GM19351 (cell line): ENCODE measurements at regions not wholly inside any gene's neighbourhood (a gene's known extent, or its start where the extent isn't known, plus 50 kb on each side); places are given as distances from the start of the nearest gene placed in this dataset.

ENCODE experiments used
- ATAC-seq: cut with Tn5 transposase; IDR thresholded peaks from one replicate; pipeline ENCODE4 v1.9.1; 2021; ENCODE audit warnings: mild to moderate bottlenecking, moderate library complexity; ENCODE audit not compliant: unreplicated experiment

DNA sequence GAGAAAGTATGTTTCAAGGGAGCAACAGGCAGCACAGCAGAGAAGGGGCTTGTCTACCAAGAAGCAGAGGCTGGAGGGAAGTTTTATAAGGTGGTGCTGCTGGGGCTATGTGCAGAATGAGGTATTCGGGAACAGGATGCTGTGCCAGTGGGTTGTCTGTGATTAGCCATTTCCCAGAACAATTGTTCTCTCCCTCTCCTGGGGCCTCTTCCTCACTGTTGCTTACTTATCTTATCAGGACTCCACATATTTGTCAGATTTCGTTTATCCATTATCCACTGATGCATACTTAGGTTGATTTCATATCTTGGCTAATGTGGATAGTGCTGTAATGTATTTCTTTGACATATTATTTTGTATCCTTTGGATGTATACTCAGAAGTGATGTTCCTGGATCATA is 195.1 kb upstream of the RTL1 start:
- ATAC-seq, result no peak

DNA sequence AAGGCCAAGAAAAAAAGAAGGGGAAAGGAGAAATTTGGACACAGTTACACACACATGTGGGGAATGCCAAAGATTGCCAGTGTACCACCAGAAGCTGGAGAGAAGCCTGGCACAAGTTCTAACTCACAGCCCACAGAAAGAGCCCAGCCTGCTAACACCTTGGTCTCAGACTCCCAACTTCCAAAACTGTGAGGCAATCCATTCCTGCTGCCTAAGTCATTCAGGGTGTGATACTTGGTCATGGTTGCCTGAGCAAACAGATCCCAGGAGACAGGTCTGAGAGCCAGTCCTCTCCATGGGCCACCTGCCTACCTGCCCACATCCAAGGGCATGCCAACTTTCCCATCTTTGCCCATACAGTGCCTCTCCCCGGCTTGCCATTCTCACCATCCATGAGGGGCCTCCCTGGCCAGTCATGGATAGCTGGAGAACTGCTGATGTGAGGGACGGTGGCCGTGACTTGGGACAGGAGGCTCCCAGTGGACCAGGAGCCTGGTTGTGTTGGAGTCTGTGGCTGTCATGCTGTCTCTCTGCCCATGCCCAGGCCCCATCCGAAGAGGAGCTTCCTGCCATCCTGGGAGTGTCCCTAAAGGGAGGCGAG is 198.0 kb upstream of the RTL1 start:
- ATAC-seq, result no peak

DNA sequence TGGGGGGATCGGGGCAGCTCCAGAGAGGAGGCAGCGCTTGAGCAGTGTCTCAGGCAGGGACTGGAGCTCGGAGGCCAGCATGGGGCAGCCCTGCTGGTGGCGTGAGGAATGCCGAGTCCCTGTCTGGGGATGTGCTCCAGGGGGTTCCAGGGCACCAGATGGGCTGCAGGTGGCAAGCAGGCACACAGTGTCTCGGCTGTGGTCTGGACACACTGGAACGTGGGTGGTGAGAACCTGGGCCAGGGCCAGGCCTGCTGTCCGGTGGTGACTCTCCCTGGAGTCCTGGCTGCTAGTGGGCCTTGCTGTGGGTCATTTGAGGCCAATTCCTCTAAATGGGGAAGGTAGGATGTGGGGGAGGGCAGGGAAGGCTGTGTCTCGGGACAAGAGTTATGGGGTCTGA is 199.4 kb upstream of the RTL1 start:
- ATAC-seq, result no peak

DNA sequence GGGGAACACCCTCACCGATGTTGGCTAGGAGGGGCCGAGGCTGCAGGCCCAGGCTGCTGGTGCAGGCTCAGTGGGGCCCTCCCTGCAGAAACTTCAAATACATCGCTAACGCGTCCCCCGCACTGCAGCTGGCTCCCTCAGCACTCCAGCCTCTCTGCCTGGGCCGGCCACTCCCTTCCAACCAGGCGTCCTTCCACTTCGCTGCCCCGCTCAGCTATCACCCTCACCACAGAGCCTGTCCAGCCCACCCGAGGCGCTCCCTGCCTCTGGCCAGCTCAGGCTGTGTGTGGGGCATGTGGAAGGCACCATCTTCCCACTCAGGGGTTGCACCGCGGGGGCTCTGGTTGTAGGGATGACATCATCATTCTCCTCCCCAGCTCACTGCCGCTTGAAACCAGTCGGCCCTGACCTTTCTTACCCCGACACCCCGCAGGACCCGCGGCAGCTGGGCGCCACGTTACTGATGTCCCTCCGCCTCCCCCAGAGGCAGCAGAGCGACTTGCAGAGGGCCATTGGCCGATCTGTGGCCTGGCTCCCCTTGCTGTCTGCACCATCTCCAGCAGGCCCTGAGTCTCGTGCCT is 199.9 kb upstream of the RTL1 start:
- no peak for ATAC-seq

DNA sequence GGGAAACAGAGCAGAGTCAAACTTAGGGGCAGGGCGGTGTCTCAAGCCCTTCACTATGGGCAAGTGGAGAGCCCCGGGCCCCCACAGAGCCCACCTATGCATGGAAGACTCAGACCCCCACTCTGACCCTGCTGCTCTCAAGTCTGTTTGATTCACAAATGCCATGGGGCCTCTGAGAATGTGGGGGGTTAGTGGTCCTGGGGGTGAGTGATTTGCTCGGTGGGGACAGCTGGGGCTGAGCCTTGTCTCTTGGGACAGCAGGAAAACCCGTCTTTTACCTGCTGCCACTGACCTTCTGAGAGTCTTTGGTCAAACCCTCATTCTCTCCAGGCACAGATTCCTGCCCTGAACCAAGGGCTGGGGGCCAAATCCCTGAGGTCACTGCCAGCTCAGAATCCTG is 201.0 kb upstream of the RTL1 start:
- ATAC-seq, result no peak

DNA sequence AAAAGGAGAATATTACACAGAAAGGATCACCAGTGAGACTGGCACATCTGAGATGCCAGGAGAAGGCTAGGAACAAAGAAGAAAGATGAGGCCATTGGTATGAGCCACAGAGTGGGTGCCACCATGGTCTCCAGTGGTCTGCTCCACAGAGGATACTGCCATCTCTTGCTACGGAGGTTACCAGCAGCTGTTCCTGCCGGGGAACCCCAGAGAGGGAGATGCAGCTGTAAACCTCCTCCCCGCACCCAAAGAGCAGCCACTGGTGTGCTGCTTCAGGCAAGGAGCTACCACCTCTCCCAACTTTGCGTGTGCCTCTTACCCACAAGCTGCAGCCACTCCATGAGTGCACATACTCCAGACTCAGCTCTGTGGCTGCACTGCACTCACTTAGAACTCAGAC is 201.5 kb upstream of the RTL1 start:
- no peak for ATAC-seq

DNA sequence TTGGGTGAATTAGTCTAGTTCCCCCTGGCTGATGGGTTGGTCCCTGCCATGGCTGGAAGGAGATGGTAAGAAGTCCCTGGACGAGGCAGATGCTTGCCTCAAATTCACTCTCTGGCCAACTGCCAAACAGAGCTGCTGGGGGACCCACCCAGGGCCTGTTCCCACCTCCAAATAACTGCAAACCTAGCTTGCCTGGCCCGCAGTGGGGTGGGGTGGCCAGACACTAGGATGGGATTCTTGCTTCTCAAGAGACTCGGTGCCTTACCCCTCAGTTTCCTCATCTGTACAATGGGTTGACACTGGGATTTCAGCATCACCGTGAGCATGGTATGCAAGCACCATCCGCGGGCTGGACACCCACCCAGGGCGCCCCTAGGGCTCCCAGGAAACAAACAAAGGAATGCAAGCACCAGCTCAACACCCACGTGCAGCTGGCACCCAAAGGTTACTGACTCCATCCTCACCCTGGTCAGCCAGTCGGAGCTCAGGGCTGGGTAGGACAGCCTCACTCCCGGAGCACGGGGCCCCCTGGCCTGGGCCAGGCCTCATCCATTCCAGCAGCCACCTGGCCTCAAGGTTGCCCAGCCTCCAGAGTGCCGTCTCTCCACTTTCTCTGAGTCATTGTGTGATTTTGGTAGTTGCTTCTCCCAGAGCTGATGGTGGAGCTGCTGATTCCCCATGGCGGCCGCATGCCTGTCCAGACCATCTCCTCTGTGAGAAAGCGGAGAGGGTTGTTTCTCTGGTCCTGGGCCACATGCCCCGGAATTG is 205.2 kb upstream of the RTL1 start:
- ATAC-seq, result no peak

DNA sequence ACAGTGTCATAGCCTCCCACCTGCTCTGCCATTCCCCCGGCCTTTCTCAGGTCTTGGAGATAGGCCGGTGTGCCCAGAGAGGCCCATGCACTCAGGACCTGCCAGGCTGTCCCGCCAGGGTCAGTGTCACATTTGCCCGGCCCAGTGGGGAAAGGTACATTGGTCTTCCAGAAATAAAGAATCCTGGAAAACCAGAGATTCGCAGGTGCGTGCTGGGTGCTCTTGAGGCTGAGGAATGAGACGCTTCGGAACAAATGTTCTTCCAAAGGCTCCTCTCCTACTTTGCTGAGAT is 205.8 kb upstream of the RTL1 start:
- no peak for ATAC-seq

DNA sequence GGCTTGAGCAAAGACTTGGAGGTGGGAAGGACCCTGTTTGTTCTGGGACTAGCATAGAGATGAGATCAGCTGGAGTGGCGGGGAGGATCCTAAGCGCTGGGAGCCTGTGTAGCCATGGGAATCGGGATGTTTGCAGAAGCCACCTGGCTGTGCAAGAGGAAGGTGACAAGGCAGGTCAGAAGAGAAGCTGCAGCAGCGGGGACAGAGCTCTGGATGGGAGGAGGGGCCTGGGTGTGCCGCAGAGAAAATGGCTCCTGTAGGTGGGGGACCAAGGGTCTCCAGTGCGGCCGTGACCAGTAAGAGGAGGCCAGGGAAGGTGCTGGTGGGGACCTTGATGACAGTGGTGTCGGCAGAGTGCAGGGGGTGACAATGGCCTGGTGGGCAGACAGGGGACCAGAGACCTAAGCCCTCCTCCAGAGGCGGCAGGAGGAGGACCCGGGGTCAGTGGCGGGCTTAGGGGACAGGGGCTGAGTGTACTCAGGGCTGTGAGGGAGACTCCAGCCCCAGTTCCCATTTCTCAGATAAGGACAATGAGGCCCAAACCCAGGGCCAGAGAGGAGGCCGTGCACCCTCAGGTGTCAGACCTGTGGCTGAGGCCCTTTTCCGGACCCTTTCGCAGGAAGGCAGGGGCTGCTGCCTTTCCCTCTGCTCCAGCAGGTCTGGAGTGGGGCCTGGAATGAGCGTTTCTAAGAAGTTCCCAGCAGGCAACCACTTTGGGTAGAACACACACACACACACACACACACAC is 206.6 kb upstream of the RTL1 start:
- no peak for ATAC-seq

DNA sequence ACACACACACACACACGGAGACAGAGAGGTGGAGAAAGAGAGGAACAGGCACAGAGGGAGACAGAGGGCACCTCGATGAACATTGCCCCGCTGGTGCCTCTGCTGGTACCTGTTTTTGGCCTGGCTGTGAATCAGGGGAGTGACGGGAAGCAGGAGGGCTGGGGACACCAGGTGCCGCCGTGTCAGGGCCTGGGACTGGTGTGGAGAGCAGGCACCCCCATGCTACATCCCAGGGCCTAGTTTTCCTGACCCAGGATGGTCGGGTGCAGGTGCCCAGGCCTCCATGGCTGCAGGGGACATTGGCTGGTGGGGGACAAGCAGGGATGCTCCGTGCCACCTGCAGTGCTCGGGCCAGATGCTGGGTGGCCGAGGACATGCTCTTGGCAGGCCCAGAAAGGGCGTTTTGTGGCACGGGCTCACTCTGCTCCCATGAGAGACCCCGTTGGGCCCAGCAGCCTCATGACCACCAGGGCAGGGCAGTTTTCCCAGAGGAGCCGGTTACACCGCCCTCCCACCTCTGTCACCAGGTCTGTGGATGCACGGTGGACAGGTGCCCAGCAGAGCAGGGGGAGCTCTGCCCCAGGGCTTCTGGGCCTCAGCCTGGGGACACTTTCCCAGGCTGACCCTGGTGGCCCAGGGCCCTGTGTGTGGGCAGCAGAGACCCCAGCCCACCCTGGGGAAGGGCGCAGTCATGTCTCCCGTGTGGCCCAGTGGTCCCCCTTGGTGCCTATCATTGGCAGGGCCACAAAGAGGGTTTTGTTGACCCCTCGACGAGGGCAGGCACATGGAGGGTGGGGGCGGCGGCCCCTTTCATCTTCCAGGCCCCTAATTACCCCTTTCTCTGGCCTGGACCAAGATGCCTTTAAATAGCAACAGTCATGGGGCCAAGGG is 207.5 kb upstream of the RTL1 start:
- ATAC-seq, result no peak

DNA sequence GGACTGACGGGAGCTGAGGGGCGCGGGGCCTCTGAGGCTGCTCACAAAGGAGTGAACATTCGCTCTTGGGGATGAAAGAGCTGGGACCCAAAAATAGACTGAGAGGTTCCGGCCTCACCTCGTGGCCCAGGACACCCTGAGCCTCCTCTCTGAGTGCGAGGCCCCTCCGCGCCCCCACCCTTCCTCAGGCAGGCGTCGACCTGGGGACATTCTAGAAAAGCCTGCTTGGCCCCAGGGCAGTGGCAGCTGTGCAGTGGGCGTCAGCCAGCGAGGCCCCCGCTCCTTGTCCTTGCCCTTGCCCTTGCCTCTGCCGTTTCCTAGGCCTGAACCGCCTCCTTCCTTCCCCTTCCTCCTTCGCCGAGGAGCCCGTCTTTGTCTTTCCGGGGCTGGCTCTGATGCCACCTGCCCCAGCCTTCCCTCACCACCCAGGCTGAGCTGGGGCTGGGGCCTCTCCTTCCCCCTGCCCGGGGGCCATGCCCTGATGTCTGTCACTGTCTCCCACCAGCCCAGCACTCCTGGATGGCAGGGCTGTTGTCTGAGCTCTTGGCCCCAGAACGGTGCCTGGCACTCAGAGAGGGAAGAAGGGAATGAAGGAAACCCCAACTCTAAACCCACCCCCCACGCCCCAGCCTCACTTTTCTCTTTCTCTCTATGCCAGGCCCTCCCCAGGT is 208.2 kb upstream of the RTL1 start:
- ATAC-seq, result no peak

DNA sequence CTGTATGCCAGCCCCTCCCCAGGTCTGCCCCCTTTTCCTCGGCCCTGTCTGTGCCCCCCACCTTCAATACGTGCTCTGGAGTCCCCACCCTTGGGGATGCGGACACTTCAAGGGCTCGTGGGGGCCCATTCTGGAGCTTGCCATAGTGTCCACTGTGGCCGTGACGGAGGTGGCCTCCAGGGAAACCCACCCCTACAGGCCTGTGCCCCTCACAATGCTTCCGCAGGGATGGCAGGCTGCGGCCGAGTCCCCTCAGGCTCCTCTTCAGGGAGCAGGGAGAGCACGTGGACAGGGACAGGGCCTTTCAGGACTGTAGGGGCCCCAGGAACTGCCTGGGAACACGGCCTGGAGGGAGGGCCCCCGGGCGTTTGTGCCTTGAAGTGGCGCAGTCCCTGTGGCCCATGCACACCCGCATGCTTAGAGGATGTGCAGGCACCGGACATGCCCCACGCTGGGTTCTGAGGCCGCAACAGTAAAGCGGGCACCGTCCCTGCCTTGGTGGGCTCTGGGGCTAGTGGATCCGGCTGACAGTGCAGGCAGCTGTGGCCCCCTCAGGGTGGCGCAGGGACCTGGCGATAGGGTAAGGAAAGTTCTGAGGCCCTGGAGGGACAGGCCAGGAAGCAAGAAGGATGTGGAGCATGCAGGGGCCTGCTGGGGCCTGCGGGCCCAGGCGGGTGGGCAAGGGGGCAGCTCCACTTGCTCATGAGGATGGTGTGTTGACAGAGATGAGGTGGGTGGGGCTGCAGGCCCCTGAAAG is 209.0 kb upstream of the RTL1 start:
- ATAC-seq, result no peak

DNA sequence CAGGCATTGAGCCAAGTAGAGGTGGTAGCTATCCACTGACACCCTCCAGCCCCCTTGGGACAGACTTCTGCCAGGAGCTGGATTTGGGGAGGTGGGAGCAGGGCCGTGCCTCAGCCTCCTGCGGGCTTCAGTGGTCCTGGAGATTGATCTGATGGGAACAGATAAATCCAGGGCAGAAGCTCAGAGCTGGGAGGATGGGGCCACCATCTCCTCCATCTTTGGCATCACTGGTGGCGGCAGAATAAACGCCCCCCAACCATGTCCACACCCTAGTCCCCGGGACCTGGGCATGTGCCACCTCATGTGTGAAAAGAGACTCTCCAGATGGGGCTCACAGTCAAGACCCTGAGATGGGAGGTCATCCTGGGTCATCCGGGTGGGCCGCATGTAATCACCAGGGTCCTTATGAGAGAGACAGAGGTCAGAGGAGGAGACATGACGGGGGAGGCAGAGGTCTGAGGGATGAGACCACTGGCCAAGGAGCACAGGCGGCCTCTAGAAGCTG is 209.6 kb upstream of the RTL1 start:
- no peak for ATAC-seq

DNA sequence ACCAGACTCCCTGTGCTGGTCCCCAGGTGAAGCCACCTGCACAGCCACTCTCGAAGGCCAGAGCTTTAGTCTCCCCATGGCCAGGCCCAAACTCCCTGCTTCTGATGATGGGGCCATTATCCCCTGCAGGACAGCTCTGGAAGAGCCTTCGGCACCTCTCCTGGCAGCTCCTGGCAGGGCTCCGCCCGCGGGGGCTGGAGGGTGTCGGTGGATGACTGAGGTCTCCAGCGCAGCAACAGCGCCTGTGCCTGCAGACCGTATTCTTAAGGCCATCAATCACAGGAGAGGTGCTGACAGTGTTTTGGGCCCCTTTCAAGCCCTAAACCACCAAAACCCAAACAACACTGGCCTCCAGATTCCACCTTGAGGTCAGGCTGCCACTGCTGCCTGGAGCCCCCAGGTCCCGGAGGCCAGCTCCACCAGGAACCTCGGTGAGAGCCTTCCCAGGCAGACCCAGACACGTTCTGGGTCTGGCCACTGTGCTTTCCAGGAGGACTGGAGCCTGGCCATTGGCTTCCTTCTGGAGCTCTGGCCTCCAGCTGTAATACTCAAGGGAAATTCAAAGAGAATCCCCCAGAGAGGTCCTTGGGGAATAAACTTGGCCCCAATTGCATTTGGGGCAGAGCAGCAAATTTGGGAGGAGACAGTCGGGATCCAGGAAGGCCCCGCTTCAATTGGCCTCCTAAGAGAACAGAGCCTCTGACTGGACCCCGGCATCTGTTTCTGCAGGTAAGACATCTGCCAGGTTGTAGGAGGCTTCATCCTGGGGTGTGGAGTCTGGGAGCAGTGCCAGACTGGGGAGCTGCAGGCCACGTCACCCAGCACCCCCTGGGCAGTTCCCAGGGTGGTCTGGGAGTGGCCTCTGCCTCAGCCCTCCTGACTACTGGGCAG is 210.6 kb upstream of the RTL1 start:
- no peak for ATAC-seq

DNA sequence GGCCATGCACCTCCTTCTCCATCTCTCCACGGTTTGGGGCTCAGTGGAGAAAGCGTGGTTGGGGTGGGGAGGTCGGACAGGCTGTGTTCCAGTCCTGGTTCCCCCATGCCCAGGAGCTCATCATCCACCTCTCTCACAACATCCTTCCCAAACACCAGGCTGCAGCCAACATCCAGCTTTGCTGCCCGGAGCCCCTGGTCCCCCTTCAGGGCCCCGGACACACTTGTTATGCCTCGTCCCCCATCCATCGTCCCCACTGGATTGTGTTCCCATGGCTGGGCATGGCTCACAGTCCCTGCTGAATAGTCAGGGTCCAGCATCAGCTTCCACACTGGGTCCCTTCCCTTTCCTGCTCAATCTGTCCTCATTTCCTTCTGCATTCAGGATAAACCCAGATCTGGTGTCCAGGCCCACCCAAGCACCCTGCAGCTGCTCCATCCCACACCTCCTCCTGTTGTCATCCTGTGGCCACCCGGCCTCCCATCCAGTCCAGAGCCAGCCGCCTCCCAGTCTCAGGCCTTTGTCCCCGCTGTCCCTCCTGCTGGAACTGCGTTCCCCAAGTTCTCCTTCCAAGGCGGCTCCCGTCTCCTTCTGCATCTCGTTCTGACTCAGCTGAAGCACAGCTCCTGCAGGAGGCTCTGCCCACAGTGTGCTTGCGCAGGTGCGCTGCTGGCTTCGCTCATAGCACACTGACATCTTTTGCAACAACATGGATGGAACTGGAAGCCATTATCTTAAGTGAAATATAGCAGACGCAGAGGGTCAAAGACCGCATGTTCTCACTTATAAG is 211.4 kb upstream of the RTL1 start:
- ATAC-seq, result no peak

DNA sequence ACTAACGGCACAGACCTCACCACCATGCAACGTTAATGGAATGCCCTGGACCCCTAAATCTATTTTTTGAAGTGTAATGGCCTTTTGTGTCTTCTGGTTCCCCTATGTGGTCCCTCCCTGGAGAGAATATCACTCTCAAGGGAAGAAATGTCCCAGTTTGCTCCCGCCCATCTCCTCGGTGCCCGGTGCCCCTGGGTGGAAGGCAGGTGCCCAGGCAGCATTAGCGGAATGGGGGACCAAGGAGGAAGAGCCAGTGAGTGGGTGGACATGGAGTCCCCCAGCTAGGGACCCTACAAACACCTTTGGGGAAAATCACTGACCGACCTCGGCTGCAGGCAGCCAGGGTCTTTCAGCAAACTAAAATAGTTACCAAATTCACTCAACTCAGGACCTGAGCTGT is 212.1 kb upstream of the RTL1 start:
- ATAC-seq, result no peak

DNA sequence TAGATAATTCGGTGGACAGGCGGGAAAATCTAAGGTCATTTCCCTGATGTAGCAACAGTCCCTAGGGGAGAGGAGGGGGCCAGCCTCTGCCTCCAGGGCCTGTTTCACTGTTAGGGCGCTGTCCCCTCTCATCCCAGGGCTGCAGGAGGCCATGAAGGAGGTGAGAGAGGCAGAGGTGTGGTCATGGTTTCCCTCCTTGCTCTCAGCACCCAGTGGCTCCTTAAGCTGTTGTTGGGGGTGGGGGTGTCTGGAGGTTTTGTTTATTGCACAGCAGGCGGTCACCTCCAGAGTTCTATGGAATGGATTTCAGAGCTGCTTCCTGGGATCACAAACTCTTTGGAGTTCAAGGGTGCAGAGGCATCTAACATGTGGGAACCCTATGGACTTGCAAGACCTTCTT is 212.5 kb upstream of the RTL1 start:
- no peak for ATAC-seq
